ENCODE measurements at regions not wholly inside any gene's neighbourhood (a gene's known extent, or its start where the extent isn't known, plus 50 kb on each side); places are given as distances from the start of the nearest gene placed in this dataset.

- TF ChIP-seq IRF1 (CRISPR knock-in tag; IDR thresholded peaks at IDR 0.05) (no peak), ZNF121 (CRISPR knock-in tag; IDR thresholded peaks at IDR 0.05) (no peak), TEAD4 (CRISPR knock-in tag; IDR thresholded peaks at IDR 0.05) (no peak)
Observed at GRCh38 chr6:15048367-15048766, 197.5 kb upstream of the JARID2 start (continued).

- no peak for TF ChIP-seq ATF1 (CRISPR knock-in tag; IDR thresholded peaks at IDR 0.05)
- no peak for TF ChIP-seq JAZF1 (CRISPR knock-in tag; IDR thresholded peaks at IDR 0.05)
- no peak for TF ChIP-seq ZNF512 (CRISPR knock-in tag; IDR thresholded peaks at IDR 0.05; ENCODE audit: borderline replicate concordance)
- no peak for TF ChIP-seq CREB1 (CRISPR knock-in tag; IDR thresholded peaks at IDR 0.05)
- no peak for TF ChIP-seq ZMAT4 (CRISPR knock-in tag; IDR thresholded peaks at IDR 0.05)
- no peak for TF ChIP-seq ZNF281 (CRISPR knock-in tag; IDR thresholded peaks at IDR 0.05)
- no peak for TF ChIP-seq NR1H2 (CRISPR knock-in tag; IDR thresholded peaks at IDR 0.05)
- TF ChIP-seq PRRX2 (CRISPR knock-in tag; IDR thresholded peaks at IDR 0.05): no peak
- TF ChIP-seq FOXP1 (CRISPR knock-in tag; IDR thresholded peaks at IDR 0.05; ENCODE audit: borderline replicate concordance): no peak
- no peak for TF ChIP-seq E2F5 (CRISPR knock-in tag; IDR thresholded peaks at IDR 0.05)
- no peak for TF ChIP-seq USF2 (CRISPR knock-in tag; IDR thresholded peaks at IDR 0.05)
- no peak for TF ChIP-seq HMGA2 (CRISPR knock-in tag; IDR thresholded peaks at IDR 0.05)
- no peak for TF ChIP-seq NR2C2 (CRISPR knock-in tag; IDR thresholded peaks at IDR 0.05)
- no peak for TF ChIP-seq ZNF219 (CRISPR knock-in tag; IDR thresholded peaks at IDR 0.05; ENCODE audit: borderline replicate concordance)
- TF ChIP-seq FOXP4 (CRISPR knock-in tag; IDR thresholded peaks at IDR 0.05): no peak
- no peak for TF ChIP-seq E2F1 (CRISPR knock-in tag; IDR thresholded peaks at IDR 0.05)
- no peak for TF ChIP-seq JUN (CRISPR knock-in tag; IDR thresholded peaks at IDR 0.05)
- TF ChIP-seq SP1 (CRISPR knock-in tag; conservative IDR thresholded peaks at IDR 0.05): no peak
- no peak for TF ChIP-seq ATF2 (CRISPR knock-in tag; IDR thresholded peaks at IDR 0.05; ENCODE audit: borderline replicate concordance, low read depth)
- no peak for TF ChIP-seq NFYB (CRISPR knock-in tag; conservative IDR thresholded peaks at IDR 0.05; ENCODE audit: low read depth)
- Mint-ChIP-seq H3K9me3 (no peaks in the 10 kb centered on the region), H3K36me3 (0 out of 2 replicates have a peak, but pooled peaks cover 3% of the 10 kb centered on the region), H3K27me3 (ENCODE audit: low read depth) (no peaks in the 10 kb centered on the region), H3K4me3 (no peak overlapping the region), H3K27ac (no peak overlapping the region), H3K4me1 (peaks cover 19% of the 10 kb centered on the region)
- ATAC-seq (peak; percentile 43), DNase-seq (ENCODE audit: low spot score) (no peak)
- ChIA-PET CTCF (interaction anchor here (0.7 to 1.6 kb wide), 4 partner anchors 17 to 184 kb away, joined by 3 to 4 read pairs (median 4); no protein-coding TSS in a partner anchor), POLR2A (no interaction called here)
Observed at GRCh38 chr6:15058200-15059061, 187.4 kb upstream of the JARID2 start.
